AG09319 (cell line): ENCODE measurements at regions not wholly inside any gene's neighbourhood (a gene's known extent, or its start where the extent isn't known, plus 50 kb on each side); places are given as distances from the start of the nearest gene placed in this dataset.
A peak's percentile ranks its signal among the peaks of the same experiment; 100 is the strongest.

Experiments used
- DNase-seq: peaks from one replicate; pipeline ENCODE4 v3.0.0-alpha.2; 2010; ENCODE audit warnings: low read depth; ENCODE audit errors: extremely low read depth
- TF ChIP-seq, protein P1 (sequence below): IDR thresholded peaks from 2 replicates; pipeline ENCODE4 v1.5.1; 2011; ENCODE audit warnings: low read depth, mild to moderate bottlenecking, inconsistent platforms, low read length, moderate library complexity

- DNase-seq: no peak
- TF ChIP-seq, protein P1, sequence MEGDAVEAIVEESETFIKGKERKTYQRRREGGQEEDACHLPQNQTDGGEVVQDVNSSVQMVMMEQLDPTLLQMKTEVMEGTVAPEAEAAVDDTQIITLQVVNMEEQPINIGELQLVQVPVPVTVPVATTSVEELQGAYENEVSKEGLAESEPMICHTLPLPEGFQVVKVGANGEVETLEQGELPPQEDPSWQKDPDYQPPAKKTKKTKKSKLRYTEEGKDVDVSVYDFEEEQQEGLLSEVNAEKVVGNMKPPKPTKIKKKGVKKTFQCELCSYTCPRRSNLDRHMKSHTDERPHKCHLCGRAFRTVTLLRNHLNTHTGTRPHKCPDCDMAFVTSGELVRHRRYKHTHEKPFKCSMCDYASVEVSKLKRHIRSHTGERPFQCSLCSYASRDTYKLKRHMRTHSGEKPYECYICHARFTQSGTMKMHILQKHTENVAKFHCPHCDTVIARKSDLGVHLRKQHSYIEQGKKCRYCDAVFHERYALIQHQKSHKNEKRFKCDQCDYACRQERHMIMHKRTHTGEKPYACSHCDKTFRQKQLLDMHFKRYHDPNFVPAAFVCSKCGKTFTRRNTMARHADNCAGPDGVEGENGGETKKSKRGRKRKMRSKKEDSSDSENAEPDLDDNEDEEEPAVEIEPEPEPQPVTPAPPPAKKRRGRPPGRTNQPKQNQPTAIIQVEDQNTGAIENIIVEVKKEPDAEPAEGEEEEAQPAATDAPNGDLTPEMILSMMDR: no peak
These were observed 132.8 kb downstream of the SLIT2 start for GRCh38 chr4:20384456-20384855.

- TF ChIP-seq, protein P1: no peak
- no peak for DNase-seq
These were observed 134.5 kb downstream of the SLIT2 start for GRCh38 chr4:20386001-20386740.

- no peak for DNase-seq
These were observed 135.2 kb downstream of the SLIT2 start for GRCh38 chr4:20386906-20387305.

DNA sequence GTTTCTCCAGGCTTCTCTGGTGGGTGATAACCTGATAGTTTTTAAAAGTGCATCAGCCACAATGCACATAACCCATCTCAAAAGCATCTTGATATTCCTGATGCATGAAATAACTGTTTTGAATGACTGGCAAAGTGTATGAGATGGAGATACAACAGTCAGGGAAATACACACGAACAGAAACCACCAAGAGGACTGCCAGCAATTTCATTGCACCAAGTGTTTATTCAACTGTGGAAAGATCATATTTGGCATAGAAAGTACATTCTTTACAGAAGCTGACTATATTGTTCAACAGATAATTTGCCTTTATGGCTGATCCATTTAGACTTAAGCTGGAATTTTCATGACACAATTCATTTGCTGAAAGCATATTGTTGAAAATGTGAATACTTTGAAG, 139.5 kb downstream of the SLIT2 start:
- peak; percentile 46 for DNase-seq

More at GRCh38 chr4:20386906-20387305, 135.2 kb downstream of the SLIT2 start:
- TF ChIP-seq, protein P1: no peak

DNA sequence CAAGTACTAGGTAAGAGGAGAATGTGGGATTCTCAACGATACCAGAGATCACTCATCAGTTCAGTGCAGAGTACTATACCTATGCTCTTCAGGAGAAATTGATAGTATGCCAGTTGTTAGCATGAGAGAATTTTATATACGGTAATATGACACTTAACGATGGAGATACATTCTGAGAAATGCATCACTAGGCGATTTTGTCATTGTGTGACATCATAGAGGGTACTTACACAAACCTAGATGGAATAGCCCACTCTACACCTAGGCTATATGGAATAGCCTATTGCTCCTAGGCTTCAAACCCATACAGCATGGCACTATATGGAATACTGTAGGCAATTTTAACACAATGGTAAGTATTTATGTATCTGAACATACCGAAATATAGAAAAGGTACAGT, 140.2 kb downstream of the SLIT2 start:
- TF ChIP-seq, protein P1: no peak
- DNase-seq: no peak

More for the DNA sequence above, 139.5 kb downstream of the SLIT2 start:
- TF ChIP-seq, protein P1: no peak

DNA sequence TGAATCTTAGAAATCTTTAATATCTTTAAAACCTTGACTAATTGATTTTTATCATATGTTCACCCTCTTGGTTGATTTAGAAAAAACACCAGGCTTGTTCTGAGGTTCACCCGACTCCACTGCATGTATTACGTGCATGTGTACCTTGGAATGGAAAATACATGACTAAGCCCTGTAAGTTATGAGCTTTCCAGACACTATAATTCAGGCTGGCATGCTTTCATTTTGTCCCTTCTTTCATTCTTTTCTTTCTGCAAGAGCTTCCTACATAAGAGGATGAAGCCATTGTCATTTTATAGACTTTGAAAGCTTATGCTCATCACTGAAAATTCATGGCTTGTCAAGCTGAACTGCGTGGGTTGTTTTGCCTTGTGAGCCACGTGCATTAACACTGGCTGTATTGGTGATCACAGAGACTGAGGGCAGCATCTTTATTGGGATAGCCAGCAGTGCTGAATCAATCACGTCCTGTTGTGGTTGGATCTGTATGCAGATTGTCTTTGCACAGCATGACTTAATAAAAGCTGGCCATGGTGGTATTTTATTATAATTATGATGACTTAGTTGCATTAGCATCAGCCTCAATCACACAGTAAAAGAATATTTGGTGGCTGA, 141.9 kb downstream of the SLIT2 start:
- TF ChIP-seq, protein P1: no peak
- DNase-seq: no peak

GRCh38 chr4:20394512-20394911, 142.8 kb downstream of the SLIT2 start:
- TF ChIP-seq, protein P1: no peak
- no peak for DNase-seq
